Mesendoderm (in vitro differentiated cells): ENCODE measurements at regions not wholly inside any gene's neighbourhood (a gene's known extent, or its start where the extent isn't known, plus 50 kb on each side); places are given as distances from the start of the nearest gene placed in this dataset.

Experiments used
- DNase-seq: peaks from one replicate; pipeline ENCODE4 v3.0.0; 2013
- H2AK5ac ChIP-seq: 2 replicates; pipeline ENCODE4 v1.6.1; 2013; ENCODE audit warnings: low read length, inconsistent platforms
- H2BK120ac ChIP-seq: 2 replicates; pipeline ENCODE4 v1.6.1; 2013; ENCODE audit warnings: low read depth, mild to moderate bottlenecking, low read length, moderate library complexity, mixed read lengths
- H2BK15ac ChIP-seq: replicated peaks from 2 replicates; pipeline ENCODE4 v1.6.1; 2013; ENCODE audit warnings: low read depth, mild to moderate bottlenecking, moderate library complexity
- H2BK5ac ChIP-seq: 2 replicates; pipeline ENCODE4 v1.6.1; 2013; ENCODE audit warnings: low read length, inconsistent platforms
- H3K18ac ChIP-seq: 2 replicates; pipeline ENCODE4 v1.6.1; 2013; ENCODE audit warnings: mild to moderate bottlenecking, low read length, mixed read lengths
- H3K23ac ChIP-seq: one replicate; pipeline ENCODE4 v1.6.1; 2013; ENCODE audit warnings: low read length
- H3K27ac ChIP-seq: 2 replicates; pipeline ENCODE4 v1.5.1; 2013; ENCODE audit warnings: low read depth, mild to moderate bottlenecking, inconsistent platforms, low read length, moderate library complexity
- H3K27me3 ChIP-seq: 2 replicates; pipeline ENCODE4 v1.6.1; 2013; ENCODE audit warnings: low read length, control low read depth, mild to moderate bottlenecking, inconsistent platforms; ENCODE audit not compliant: insufficient read depth, poor library complexity
- H3K36me3 ChIP-seq: 2 replicates; pipeline ENCODE4 v1.6.1; 2013; ENCODE audit warnings: low read length, inconsistent platforms; ENCODE audit not compliant: control insufficient read depth, insufficient read depth
- H3K4ac ChIP-seq: one replicate; pipeline ENCODE4 v1.6.1; 2013; ENCODE audit warnings: low read depth, mild to moderate bottlenecking, low read length, moderate library complexity
- H3K4me1 ChIP-seq: 2 replicates; pipeline ENCODE4 v1.6.1; 2013; ENCODE audit warnings: low read depth, low read length, inconsistent platforms; ENCODE audit not compliant: control insufficient read depth
- H3K4me2 ChIP-seq: 2 replicates; pipeline ENCODE4 v1.6.1; 2013; ENCODE audit warnings: low read length
- H3K4me3 ChIP-seq: 2 replicates; pipeline ENCODE4 v1.5.1; 2013; ENCODE audit warnings: mild to moderate bottlenecking, low read length
- H3K56ac ChIP-seq: one replicate; pipeline ENCODE4 v1.6.1; 2013; ENCODE audit warnings: low read length
- H3K79me1 ChIP-seq: 2 replicates; pipeline ENCODE4 v1.6.1; 2013; ENCODE audit warnings: low read length, inconsistent platforms
- H3K79me2 ChIP-seq: 2 replicates; pipeline ENCODE4 v1.6.1; 2013; ENCODE audit warnings: mild to moderate bottlenecking, low read length; ENCODE audit not compliant: control insufficient read depth, insufficient read depth
- H3K9ac ChIP-seq: 2 replicates; pipeline ENCODE4 v1.6.1; 2013; ENCODE audit warnings: low read length, inconsistent platforms
- H4K5ac ChIP-seq: one replicate; pipeline ENCODE4 v1.6.1; 2013; ENCODE audit warnings: low read length
- H4K8ac ChIP-seq: one replicate; pipeline ENCODE4 v1.6.1; 2013; ENCODE audit warnings: low read depth, mild to moderate bottlenecking, control low read depth, low read length, moderate library complexity
- WGBS: extraction: QIAGEN DNeasy Blood & Tissue Kit; methylation state at CpG from one replicate; pipeline ENCODE4 v1.1.7; 2013; ENCODE audit warnings: low lambda C conversion rate, missing lambda C conversion rate; ENCODE audit not compliant: insufficient coverage; ENCODE audit errors: extremely low coverage; 5-methylcytosine and 5-hydroxymethylcytosine counted together

GRCh38 chr16:66231452-66232160 is 134.9 kb upstream of the CDH5 start:
- no peak overlapping the region for H3K23ac ChIP-seq
- WGBS: no CpG with 5 or more reads among the region's 9 CpGs
- H3K18ac ChIP-seq: no peak overlapping the region
- H3K4me2 ChIP-seq: no peak overlapping the region
- no peaks in the 10 kb centered on the region for H3K79me1 ChIP-seq
- H3K27ac ChIP-seq: no peak overlapping the region
- H4K8ac ChIP-seq: no peak overlapping the region
- H3K4me3 ChIP-seq: no peak overlapping the region
- H4K5ac ChIP-seq: no peak overlapping the region
- no peak overlapping the region for H3K4ac ChIP-seq
- no peaks in the 10 kb centered on the region for H3K79me2 ChIP-seq
- no peaks in the 10 kb centered on the region for H3K27me3 ChIP-seq
- H2BK5ac ChIP-seq: no peak overlapping the region
- no peak for DNase-seq
- H3K56ac ChIP-seq: no peak overlapping the region
- no peak overlapping the region for H2AK5ac ChIP-seq
- no peak overlapping the region for H3K9ac ChIP-seq
- H2BK120ac ChIP-seq: no peak overlapping the region
- no peaks in the 10 kb centered on the region for H3K4me1 ChIP-seq
- no peaks in the 10 kb centered on the region for H3K36me3 ChIP-seq
- H2BK15ac ChIP-seq: no peak overlapping the region

DNA sequence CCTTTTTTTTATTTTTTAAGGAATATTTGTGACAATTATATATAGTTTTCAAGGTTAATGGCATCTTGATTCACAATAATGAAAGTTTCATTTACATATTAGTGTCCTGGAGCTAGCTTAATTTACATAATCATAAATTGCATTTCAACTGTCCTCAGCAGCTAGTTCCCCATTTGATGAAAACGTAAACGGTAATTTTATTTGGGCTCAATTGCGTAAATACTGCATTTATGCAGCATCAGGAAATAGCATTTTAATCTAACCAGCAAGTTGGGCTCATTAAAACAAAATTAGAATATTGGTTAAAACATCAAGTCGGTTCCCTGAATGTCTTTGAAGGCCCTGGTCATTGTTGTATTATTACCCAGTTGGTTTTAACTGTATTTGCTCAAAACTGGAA is 136.8 kb upstream of the CDH5 start:
- Histone ChIP-seq H2BK15ac (no peak overlapping the region), H3K79me1 (no peaks in the 10 kb centered on the region), H3K4me1 (no peaks in the 10 kb centered on the region), H3K27ac (no peak overlapping the region), H2BK120ac (no peak overlapping the region), H3K18ac (no peak overlapping the region), H3K56ac (no peak overlapping the region), H3K9ac (no peak overlapping the region), H4K8ac (no peak overlapping the region), H2AK5ac (no peak overlapping the region), H3K79me2 (no peaks in the 10 kb centered on the region), H3K4me2 (no peak overlapping the region), H4K5ac (no peak overlapping the region), H3K4me3 (no peak overlapping the region), H3K27me3 (no peaks in the 10 kb centered on the region), H3K23ac (no peak overlapping the region), H3K36me3 (no peaks in the 10 kb centered on the region), H3K4ac (no peak overlapping the region), H2BK5ac (no peak overlapping the region)
- no peak for DNase-seq
- WGBS: no CpG with 5 or more reads among the region's 4 CpGs

GRCh38 chr16:66228792-66229191 is 137.7 kb upstream of the CDH5 start:
- H4K8ac ChIP-seq: no peak overlapping the region

DNA sequence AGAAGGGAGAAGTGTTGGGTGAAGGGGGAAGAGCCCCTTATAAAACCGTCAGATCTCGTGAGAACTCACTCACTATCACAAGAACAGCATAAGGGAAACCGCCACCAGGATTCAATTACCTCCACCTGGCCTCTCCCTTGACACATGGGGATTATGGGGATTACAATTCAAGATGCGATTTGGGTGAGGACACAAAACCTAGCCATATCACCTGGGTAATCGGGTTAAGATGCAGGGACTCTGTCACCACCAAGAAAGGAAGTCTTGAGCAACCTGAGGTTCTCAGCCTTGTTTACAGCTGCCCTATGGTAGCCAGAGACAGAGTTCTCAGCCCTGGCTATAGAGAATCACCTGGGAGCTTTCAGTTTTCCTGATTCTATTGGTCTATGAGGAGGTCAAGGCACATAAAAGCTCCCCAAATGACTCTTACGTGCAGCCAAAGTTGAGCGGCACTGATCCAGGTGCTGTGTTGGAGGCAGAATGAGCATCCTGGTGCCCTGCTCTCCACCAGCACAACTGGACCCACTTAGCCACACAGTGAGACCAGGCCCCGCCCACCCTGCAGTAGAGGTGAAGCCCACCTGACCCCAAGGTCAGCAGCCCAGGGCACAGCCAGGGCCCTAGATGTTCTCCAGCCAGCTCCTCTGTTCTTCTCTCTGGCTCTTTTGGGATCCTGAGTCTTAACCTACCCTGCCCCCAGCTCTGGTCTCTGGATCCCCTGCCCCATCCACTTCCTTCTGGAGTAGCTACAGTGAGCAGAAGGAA is 138.5 kb upstream of the CDH5 start:
- H3K23ac ChIP-seq: no peak overlapping the region
- H2BK120ac ChIP-seq: no peak overlapping the region
- no peaks in the 10 kb centered on the region for H3K79me2 ChIP-seq
- no peaks in the 10 kb centered on the region for H3K27me3 ChIP-seq
- no peak overlapping the region for H3K4me2 ChIP-seq
- no peak overlapping the region for H3K4me3 ChIP-seq
- H3K9ac ChIP-seq: no peak overlapping the region
- no peak overlapping the region for H2BK5ac ChIP-seq
- H3K56ac ChIP-seq: no peak overlapping the region
- no peak overlapping the region for H4K8ac ChIP-seq
- no peaks in the 10 kb centered on the region for H3K36me3 ChIP-seq
- no peaks in the 10 kb centered on the region for H3K4me1 ChIP-seq
- DNase-seq: peak; percentile 28
- no CpG with 5 or more reads among the region's 8 CpGs for WGBS
- H2AK5ac ChIP-seq: no peak overlapping the region
- no peak overlapping the region for H2BK15ac ChIP-seq
- no peaks in the 10 kb centered on the region for H3K79me1 ChIP-seq
- H3K4ac ChIP-seq: no peak overlapping the region
- no peak overlapping the region for H3K27ac ChIP-seq
- H4K5ac ChIP-seq: no peak overlapping the region
- H3K18ac ChIP-seq: no peak overlapping the region

More at GRCh38 chr16:66228792-66229191, 137.7 kb upstream of the CDH5 start:
- Histone ChIP-seq H2BK5ac (no peak overlapping the region), H3K4me1 (no peaks in the 10 kb centered on the region), H4K5ac (no peak overlapping the region), H3K56ac (no peak overlapping the region), H3K79me1 (no peaks in the 10 kb centered on the region), H3K79me2 (no peaks in the 10 kb centered on the region), H3K4ac (no peak overlapping the region), H2AK5ac (no peak overlapping the region), H3K27me3 (no peaks in the 10 kb centered on the region), H3K23ac (no peak overlapping the region), H2BK120ac (no peak overlapping the region), H3K4me2 (no peak overlapping the region), H3K4me3 (no peak overlapping the region), H3K18ac (no peak overlapping the region), H3K27ac (no peak overlapping the region), H3K36me3 (no peaks in the 10 kb centered on the region), H2BK15ac (no peak overlapping the region), H3K9ac (no peak overlapping the region)
- no peak for DNase-seq
- WGBS: no CpG with 5 or more reads among the region's 7 CpGs

DNA sequence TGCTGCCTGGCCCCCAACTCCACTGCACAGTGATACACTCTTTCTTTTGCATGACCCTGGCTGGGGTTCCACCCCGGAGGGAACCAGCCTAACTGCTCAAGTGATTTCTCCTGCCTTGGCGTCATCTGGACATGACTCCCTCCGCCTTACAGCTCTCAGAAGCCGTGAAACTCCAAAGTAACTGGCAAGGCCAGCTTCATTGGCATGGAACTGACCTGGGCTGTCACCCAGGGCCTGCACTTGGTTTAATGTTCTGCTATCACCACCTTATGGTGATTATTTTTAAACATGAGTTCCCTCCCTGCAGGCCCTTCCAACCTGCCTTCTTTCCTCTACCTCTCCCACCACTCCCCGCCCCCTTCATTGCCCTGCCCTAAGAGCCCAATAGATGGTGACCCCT is 139.7 kb upstream of the CDH5 start:
- H2AK5ac ChIP-seq: no peak overlapping the region
- no peak overlapping the region for H2BK15ac ChIP-seq
- no peak overlapping the region for H3K4me2 ChIP-seq
- H3K9ac ChIP-seq: no peak overlapping the region
- H2BK5ac ChIP-seq: no peak overlapping the region
- H3K4me3 ChIP-seq: no peak overlapping the region
- no peak for DNase-seq
- no peak overlapping the region for H3K27ac ChIP-seq
- H4K5ac ChIP-seq: no peak overlapping the region
- H3K79me1 ChIP-seq: no peaks in the 10 kb centered on the region
- no peaks in the 10 kb centered on the region for H3K36me3 ChIP-seq
- H4K8ac ChIP-seq: no peak overlapping the region
- no CpG with 5 or more reads among the region's 5 CpGs for WGBS
- H2BK120ac ChIP-seq: no peak overlapping the region
- no peak overlapping the region for H3K18ac ChIP-seq
- H3K27me3 ChIP-seq: no peaks in the 10 kb centered on the region
- no peak overlapping the region for H3K4ac ChIP-seq
- no peaks in the 10 kb centered on the region for H3K79me2 ChIP-seq
- H3K56ac ChIP-seq: no peak overlapping the region
- H3K23ac ChIP-seq: no peak overlapping the region
- H3K4me1 ChIP-seq: no peaks in the 10 kb centered on the region
